HG02981 (cell line): ENCODE measurements at regions not wholly inside any gene's neighbourhood (a gene's known extent, or its start where the extent isn't known, plus 50 kb on each side); places are given as distances from the start of the nearest gene placed in this dataset.
"Not testable (repeated sequence)": the region's sequence is repeated elsewhere in the genome, so short reads cannot be mapped to it uniquely, and the experiment has no call there.

ENCODE experiments used
- ATAC-seq: cut with Tn5 transposase; IDR thresholded peaks from one replicate; pipeline ENCODE4 v1.9.1; 2021; ENCODE audit warnings: mild to moderate bottlenecking, moderate library complexity; ENCODE audit not compliant: unreplicated experiment

DNA sequence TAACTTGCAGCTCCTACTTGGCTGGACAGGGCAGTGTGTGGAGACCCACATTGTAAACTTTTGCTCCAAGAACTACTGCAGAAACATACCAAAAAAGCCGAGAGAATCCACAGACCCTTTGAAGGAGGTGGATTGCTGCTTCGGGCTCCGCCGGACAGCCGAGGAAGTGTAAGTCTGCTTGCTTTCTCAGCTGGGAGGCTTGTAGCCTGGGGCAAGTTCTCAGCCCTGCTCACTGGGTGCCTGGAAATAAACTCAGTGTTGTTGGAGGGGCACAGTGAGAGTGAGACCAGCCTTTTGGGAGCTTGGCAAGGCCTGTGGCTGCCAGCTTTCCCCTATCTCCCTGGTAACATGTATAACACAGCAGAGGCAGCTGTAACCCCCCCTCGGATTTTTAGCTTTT lies 215.6 kb downstream of the SYK start:
- no peak for ATAC-seq

DNA sequence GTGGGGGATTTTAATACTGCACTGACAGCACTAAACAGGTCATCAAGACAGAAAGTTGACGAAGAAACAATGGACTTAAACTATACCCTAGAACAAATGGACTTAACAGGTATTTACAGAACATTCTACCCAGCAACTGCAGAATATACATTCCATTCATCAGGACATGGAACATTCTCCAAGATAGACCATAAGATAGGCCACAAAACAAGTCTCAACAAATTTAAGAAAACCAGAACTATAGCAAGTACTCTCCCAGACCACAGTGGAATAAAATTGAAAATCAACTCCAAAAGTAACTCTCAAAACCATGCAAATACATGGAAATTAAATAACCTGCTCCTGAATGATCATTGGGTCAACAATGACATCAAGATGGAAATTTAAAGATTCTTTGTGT lies 218.3 kb downstream of the SYK start:
- ATAC-seq, result not testable (repeated sequence)

DNA sequence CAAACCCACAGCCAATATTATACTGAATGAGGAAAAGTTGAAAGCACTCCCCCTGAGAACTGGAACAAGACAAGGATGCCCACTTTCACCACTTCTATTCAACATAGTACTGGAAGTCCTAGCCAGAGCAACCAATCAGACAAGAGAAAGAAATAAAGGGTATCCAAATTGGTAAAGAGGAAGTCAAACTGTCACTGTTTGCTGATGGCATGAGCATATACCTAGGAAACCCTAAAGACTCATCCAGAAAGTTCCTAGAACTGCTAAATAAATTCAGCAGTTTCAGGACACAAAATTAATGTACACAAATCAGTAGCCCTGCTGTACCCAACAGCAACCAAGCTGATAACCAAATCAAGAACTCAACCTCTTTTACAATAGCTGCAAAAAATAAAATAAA lies 220.0 kb downstream of the SYK start:
- ATAC-seq, result not testable (repeated sequence)

DNA sequence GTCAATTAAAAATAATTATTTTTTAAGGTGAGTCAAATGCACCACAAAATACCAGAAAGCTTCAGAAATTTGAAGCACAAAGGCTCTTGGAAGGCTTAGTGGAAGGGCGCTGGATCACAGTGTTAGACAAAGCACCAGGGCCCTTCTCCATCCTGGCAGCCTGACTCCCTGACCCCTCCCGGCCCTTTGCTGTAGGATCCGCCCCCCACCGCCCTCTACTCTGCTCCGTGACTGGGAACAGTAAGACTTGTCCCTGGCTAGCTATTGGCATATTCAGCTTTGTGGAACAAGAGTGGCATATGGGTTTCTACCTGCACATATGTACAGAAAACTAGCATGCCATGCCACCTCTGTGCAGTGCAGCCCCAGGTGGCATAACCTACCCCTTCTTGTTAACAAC lies 222.1 kb downstream of the SYK start:
- ATAC-seq, result no peak

DNA sequence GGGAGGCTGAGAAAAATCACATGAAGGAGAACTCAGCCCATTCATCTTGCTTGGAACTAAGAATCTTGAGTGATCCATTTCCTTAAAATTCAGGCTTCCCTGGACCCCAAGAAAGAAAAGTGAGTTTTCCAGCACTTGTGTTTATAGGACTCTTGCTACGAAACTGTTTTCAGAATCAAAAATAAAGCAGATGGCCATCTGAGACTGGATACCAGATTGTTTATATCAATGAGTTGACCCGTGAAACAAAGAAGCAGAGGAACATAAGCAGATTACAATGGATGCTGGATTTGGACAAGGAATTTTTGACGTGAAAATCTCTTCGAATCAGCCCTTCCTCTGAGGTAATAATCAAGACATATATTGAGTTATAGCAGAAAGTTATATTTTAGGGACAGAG lies 223.2 kb downstream of the SYK start:
- no peak for ATAC-seq

DNA sequence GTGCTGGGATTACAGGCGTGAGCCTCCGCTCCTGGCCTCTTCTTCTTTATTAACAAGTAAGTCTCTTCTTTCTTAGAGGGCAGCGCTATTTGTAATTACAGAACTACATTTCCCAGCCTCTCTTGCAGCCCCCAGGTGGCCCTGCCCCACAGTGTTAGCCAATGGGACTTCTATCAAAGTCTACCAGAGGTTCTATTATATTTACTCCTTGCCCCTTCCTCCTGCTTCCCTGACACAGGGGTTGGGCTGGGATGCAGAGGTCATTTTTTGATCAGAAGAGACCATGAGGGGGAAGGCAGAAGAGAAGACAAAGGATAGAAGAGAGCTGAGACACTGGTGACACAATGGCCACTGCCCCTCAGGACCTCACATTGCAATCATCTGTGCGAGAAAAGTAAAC lies 224.2 kb downstream of the SYK start:
- no peak for ATAC-seq

DNA sequence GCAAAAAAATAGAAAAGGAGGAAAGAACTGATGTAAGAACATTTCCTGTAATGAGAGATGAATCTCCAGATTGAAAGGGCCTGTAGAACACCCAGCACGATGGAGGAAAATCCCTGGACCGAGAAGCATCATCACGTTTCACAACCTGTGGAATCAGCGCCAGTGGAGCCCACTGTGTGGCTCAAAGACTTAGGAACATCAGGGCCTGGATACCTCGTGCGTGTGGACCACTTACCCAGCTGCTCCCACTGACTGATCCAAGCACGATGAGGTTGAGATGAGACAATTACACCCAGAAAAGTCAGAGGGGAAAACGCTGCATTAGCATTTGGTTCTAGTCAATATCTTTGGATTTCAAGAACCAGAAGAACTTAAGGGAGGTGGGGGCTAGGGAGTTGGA lies 224.6 kb downstream of the SYK start:
- no peak for ATAC-seq

DNA sequence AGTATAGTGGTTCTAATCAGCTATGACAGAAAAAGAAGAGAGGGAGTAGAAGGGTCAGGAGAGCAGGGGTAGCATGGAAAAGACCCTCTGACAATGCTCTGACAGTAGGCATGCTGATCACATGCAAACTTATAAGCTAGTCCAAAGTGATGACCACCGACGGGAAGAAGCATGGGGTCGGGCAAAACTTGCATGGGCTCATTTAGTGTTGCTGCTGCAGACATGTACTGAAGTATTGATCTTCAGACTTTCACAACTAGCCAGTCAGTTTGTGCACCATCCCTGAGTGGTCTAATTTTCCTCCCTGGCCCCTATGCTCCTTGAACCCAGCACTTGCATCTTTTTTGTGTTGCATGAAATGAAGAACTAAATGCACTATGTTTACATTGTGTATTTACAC lies 225.4 kb downstream of the SYK start:
- ATAC-seq, result no peak

DNA sequence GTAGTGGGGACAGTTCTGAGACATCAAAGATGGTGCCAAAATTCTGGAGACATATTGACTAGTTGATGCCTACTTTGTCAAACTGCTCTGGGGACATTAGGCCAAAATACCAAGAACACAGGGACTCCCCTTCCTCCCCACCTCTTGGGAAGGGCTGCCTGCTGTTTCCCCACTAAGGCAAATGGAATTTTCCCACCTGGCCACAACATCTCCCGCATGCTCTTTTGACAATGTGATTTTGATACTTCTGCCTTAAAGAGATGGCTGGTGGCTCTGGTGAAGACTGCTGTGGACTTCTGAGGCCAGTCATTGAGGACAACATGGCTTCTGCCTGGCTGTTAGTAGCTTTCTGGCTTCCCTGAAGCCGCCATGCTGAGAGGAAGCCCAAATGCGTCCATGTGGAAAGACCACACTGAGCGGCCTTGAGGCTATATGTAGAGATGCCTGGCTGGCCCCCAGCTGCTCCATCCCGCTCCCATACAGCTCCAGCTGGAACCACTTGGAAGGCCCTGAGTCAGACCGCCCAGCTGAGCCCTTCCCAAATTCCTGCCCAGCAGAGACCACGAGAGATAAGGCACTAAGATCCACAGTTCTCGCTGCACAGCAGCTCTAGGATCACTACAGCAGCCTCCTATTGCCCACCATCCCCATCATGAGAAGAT lies 226.7 kb downstream of the SYK start:
- ATAC-seq, result no peak

DNA sequence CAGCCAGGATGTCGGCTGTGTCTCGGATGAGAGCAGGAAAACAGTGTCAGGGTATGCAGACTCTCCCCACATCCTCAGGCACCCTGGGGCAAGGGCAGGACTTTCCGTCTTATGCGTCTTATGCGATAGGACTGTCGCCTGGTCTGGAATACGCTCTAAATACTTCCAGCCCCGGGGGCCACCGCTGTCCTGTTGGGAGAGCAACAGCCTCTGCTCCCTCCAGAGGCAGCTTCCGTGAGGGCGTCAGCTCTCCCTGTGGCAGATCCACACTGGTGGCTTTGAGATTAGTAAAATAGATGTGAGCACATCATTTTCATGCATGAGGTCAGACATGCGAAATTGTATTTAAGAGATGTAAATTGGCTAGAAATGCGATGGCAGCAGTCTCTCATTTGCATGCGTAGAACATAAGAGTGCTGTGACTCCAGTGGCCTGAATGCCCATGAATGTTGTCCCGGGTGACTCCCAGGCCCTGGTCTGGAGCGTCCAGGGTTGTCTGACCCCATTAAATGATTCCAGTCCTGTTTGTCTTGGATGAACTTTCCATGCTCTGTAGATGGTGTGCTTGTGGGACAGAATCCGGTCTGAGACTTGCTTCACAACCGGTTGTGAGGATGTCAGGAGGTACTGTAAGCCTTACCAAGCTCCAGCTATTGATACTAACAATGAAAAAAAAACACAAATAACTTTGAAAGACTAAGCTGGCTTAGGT lies 228.2 kb downstream of the SYK start:
- no peak for ATAC-seq

DNA sequence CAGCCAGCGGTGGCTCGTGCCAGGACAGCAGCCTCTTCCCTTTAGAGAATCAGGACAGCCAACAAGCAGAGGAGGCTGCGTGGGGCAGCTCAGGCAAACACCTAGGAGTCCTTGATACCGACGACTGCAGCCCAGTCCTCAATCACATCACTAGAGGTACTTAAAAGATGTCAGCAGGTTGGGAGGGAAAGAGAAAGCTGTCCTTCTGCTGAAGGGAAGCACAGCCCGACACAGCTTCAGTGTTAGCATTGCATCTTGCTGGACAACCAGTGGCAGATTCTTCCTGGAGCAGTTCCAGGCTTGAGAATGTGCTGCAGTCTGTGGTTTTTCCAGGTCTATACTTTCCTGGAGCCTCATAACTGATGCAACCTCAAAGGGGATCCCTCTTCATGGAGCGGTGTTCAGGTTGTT lies 230.5 kb downstream of the SYK start:
- ATAC-seq, result no peak

DNA sequence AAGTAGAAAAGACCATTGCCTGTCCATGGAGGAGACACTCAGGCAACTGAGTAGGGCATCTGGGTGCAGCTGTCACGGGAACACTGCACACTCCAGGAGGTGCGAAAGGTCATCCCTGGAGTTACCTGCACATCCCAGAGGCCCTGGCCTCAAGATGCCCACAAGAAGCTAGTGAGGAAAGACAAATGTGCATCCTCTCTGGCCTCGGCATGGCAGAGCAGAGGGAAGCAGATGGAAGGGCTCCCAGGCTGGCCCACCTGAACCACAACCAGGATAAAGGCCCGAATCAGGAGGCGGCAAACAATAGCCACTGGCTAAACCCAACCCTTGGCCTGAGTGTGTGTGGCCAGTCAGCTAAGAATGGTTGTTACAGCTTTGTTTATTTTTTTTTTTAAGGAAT lies 231.7 kb downstream of the SYK start:
- ATAC-seq, result no peak

DNA sequence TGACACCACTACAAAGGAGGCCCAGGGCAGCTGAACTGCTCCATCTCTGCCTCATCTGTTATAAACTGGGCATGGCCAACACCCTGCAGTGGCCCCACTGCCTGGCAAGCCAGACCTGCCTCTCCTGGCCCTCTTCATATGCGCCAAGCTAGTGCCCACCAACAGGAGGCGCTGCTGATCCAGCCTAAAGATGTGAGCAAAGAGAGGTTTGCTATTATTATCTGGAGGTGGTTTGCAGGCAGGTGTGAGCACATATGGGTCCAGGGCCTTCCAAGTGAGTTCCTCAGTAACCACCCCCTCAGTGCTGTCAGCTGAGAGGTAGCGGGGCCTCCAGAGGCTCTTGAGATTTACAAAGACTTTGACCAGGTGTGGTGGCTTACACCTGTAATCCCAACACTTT lies 232.2 kb downstream of the SYK start:
- ATAC-seq, result no peak

DNA sequence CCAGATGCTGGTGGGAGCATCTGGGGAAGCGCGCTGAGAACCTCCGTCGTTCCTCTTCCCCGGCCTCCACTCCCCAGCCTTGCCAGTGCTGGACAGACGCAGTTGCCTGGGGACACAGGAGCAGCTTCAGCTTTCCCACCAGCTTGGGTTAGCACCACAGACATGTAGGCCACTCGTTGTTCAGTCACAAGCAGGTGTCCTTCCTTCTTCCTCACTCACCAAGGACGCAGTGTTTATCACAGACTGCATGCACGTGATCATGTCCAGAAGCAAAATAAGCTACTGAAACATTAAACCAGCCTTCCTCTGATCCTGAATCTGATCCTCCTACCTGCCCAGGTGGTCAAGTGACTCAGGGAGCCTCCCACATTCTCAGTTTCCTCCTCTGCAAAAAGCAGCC lies 232.9 kb downstream of the SYK start:
- no peak for ATAC-seq

DNA sequence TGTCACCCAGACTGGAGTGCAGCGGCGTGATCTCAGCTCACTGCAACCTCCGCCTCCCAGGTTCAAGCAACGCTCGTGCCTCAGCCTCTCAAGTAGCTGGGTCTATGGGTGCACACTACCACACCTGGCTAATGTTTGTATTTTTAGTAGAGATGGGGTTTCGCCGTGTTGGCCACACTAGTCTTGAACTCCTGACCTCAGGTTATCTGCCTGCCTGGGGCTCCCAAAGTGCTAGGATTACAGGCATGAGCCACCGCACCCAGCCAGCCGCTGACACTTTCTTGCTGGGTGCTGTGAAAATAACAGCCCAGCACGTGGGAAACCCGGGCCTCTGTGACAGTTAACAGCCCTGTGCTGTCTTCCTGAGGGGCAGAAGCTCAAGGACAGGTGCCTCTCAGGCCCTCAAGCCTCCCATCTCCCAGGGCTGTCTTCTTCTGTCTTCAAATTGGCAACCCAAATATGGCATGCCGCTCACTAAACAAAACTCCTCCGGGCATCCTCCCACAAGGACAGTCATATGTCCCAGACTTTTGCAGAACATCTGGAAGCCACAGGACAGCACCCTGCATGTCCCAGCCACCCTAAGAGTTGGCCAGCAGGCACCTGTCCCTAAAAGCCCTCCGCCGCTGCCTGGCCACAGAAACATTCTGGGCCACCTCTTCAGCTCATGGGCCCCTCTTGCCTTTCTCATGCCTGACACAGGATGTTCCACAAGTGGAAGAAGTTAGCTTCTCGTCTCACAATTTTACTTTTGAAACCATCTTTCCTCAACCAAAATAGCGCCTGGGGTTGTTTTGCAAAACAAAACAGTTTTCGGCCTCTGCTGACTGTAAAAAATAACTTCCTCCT lies 233.6 kb downstream of the SYK start:
- ATAC-seq, result no peak

DNA sequence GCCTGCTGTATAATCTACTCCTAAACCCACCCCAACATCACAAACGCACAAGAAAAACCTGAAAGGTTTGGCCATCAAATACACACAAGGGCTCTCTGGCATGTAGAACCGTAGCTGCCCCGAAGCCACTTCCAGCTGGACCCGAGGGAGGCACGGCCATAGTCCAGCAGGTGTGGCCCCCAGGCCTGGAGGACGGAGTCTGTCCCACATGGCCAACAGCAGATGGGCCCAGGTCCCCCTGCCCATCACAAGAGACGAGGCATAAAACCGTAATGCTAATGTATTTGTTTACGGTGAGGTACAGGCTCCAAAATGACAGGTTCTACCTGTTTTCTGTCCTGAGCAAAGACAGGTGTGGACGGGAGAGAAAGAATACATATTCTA lies 234.2 kb downstream of the SYK start:
- no peak for ATAC-seq

DNA sequence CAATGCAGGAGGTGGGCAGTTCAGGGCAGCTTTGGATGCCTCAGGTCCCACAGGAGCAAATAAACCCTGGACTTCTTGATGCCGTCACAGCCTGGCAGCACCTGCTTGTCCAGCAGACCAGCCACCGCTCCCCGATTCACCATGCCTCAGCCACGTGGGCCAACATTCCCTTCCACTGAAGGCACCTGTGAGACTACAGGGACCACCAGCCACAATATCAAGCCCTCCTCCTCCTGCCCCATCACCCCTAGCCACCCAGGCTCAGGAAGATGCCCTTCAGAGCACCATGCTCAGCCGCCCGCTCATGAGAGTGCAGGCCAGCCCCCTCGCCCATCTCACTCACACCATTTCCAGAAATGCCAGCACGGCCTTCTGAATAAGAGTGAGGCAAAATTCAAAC lies 234.7 kb downstream of the SYK start:
- no peak for ATAC-seq

DNA sequence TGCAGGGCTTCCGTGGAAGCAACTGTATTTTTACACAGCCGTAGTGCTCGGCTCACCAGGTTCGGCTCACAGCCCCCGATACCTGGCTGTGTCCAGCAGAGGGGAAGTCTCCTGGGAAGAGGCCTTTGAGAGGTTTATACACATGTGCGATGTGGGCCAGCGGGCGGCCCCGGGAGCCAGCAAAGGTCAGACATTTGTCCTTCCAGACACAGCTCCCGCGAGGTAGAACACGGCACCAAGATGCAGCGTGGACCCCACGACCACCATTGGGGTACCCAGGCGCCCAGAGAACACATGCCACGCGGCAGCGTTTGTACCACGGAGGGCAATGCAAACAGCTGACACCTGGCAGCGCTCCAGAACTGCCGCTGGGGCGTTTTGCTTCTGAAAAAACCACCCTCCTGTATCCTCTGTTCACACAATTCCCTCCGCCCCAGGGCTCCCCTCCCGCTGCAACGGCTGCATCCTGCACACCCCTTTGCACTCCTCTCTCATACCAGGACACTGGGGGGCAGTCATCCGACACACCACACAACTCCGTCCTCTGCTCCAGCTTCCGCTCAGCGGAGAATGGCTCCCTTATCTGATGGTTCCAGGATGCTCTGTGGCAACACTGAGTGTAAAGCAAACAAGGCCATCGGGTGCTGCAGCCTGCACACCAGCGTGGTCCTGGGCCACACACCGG lies 235.3 kb downstream of the SYK start:
- ATAC-seq, result no peak

DNA sequence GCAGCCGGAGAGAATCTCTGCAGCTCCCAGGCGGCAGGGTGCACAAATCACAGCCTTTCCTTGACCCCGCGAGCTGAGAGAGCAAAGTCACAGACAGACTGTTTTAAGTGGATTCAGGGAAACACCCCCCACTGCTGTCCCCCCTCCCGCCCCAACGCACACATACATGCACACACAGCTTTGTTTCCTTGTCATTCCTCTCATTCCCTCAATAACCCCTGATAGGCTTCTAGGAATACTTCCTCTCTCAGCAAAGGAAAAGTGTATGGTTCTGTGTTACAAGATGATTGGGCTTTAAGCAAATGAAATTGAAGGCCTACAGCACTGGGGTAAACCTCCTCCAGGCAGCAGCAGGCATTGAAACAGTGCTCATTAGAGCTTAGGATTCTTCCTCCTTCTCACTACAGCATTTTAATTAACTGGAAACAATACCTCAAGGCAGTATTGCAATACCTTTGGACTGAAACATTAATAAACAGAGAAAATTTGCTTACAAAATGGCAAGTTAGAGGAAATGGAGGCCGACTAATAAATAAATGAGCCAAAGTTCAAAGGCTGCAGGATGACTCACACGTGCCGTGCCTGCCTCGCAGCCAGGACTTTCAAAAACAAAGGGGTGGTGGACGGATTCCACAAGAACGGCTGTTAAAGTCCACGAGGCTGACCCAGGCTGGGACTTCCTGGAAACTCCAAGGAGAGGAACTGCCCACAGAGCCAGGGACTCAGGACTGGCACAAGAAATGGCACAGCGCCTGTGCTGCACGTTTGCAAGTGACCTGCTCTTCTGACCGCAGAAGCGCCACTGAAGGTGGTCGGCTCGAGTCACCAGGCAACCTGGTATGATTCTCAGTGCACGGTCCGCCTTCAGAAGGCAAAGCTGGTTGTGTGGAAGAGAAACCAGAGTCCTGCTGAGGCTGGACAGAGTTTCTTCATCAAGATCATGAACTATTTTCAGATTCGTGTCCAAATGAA lies 236.2 kb downstream of the SYK start:
- no peak for ATAC-seq

DNA sequence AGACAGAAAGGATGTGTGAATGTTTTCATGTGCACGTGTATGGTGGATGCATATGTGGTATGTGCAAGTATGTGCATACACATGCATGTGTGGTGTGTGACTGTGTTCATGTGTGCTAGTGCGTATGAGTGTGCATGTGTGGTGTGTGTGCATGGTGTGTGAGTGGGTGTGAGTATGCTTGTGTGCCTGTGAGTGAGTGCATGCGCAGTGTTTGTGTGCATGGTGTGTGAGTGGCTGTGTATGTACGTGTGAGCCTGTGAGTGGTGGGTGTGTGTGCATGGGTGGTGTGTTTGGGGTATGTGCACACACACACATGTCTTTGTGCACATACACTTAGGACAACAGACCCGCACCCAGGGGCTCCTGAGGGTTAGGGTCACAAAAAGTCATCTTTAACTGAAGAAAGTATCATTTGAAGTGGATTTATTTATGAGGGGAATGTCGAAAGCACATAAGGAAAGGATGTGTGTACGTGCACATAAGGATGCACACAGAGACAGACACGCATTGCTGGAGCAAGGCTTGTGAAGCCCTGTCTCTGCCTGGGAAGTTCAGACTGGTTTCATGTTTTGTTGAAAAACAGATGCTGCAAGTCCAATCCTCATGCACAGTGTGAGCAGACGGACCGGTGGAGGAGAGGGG lies 237.0 kb downstream of the SYK start:
- ATAC-seq, result no peak
